ENCODE measurements at regions not wholly inside any gene's neighbourhood (a gene's known extent, or its start where the extent isn't known, plus 50 kb on each side); places are given as distances from the start of the nearest gene placed in this dataset.

DNA sequence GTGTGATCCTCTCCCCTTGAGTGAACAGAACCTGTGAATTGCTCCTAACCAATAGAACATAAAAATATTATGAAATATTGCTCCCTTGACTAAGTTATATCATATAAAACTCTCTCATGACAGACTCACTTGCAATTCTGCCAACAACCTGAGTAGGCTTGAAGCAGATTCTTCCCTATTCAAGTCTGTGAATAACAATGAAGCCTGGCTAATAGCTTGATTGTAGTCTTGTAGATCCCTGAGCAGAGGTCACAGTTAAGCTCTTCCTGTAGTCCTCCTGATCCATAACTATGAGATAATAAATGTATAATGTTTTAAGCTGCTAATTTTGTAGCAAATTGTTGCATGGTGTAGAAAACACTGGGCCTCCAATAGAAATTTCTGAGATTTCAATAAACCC is 540.1 kb upstream of the TENM4 start:
- Histone ChIP-seq H3K27me3 (no peaks in the 10 kb centered on the region), H3K36me3 (no peaks in the 10 kb centered on the region), H3K4me1 (ENCODE audit: insufficient read depth) (no peaks in the 10 kb centered on the region), H3K9me3 (no peaks in the 10 kb centered on the region), H3K4me3 (no peak overlapping the region), H3K27ac (no peak overlapping the region)
- intact Hi-C loops (cut with DNase I) = no loop called here
- TF ChIP-seq EP300 (IDR thresholded peaks at IDR 0.05) (no peak), POLR2A (IDR thresholded peaks at IDR 0.05) (no peak)
- TF ChIP-seq, protein P1, sequence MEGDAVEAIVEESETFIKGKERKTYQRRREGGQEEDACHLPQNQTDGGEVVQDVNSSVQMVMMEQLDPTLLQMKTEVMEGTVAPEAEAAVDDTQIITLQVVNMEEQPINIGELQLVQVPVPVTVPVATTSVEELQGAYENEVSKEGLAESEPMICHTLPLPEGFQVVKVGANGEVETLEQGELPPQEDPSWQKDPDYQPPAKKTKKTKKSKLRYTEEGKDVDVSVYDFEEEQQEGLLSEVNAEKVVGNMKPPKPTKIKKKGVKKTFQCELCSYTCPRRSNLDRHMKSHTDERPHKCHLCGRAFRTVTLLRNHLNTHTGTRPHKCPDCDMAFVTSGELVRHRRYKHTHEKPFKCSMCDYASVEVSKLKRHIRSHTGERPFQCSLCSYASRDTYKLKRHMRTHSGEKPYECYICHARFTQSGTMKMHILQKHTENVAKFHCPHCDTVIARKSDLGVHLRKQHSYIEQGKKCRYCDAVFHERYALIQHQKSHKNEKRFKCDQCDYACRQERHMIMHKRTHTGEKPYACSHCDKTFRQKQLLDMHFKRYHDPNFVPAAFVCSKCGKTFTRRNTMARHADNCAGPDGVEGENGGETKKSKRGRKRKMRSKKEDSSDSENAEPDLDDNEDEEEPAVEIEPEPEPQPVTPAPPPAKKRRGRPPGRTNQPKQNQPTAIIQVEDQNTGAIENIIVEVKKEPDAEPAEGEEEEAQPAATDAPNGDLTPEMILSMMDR (IDR thresholded peaks at IDR 0.05) = no peak
- DNase-seq = no peak

DNA sequence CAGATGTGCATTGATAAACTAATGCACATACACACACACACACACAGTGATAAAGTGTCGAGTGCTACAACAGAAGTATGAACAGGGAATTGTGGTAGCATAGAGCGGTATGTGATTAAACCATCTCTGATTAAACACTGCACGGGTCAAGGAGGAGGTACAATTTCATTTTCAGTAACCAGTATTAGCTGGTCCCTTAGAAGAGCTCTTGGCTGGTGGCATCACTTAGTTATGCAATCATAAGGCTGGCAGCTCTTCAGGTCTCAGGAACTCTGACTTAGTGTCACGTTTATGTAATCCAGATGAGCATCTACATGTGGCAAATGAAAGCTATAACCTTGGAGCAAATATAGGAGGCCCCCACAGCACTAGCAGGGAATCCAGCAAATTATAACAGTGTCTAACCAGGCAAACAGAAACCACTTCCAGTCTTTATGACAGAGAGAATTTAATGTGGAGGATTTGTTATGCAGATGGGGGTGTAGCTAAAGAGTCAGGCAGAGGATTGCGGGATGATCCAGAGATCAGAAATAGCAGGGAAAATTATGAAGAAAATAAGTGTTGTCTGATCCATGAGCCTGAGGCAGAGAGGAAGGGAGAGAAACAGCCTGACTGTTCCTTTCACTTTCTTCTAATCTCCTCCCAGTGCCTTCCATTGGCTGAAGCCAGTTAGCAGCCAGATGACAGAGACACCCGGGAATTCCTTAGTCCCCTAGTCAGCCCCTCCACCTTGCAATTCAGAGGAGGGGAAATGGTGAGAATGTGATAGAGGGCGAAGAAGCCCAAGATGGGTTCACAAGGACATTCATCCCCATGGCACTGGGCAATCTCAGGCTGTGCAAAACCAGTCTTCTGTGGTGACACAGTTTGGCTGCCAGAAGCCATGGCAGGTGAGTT is 533.1 kb upstream of the TENM4 start:
- no peak for DNase-seq
- Histone ChIP-seq H3K4me3 (no peak overlapping the region), H3K36me3 (no peaks in the 10 kb centered on the region), H3K9me3 (no peaks in the 10 kb centered on the region), H3K27ac (no peak overlapping the region), H3K27me3 (no peaks in the 10 kb centered on the region), H3K4me1 (ENCODE audit: insufficient read depth) (no peaks in the 10 kb centered on the region)
- WGBS, 3 donors = 30 to 35% (median 34%) methylated on average over 7 of the region's 7 CpGs
- intact Hi-C loops (cut with DNase I) = no loop called here
- TF ChIP-seq EP300 (IDR thresholded peaks at IDR 0.05) (no peak), POLR2A (IDR thresholded peaks at IDR 0.05) (no peak)
- TF ChIP-seq, protein P1 (IDR thresholded peaks at IDR 0.05) = no peak

DNA sequence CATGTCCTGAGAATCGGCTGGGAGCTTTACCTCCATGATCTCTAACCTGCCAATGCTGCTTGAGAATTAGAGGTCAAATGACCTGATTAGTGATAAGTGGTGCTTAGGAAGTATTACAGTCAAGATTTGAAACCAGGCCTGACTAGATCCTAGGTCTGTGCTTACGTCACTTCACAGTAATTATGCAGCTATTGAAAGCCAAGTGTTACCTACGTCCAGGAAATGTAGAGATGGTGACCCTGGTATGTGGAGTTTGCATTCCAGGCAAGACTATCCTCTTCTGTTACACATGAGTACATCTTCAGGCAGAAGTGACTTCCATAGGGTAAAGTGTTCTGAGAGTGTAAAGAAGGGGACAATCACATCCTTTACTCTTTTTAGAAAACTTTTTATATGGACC is 530.4 kb upstream of the TENM4 start:
- WGBS, 3 donors = 83 to 93% (median 88%) methylated on average over 3 of the region's 3 CpGs
- intact Hi-C loops (cut with DNase I) = no loop called here

DNA sequence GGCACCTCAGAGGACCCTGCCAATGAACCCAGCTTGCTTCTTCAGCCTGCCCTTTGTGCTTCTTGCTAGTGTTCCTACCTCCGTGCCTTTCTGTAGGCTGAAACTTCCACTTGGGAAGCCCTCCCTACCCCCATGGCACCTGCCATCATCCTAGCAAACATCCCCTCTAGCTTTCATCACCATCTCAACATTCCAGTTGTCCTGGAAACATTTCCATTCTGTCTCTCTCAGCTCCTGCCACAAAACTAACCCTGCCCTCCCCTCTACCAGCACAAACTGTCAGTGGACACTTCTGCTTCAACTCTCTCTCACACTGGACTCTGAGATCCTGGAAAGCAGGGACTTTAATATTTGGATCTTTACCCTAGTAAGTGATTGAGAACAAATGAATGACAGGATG is 525.8 kb upstream of the TENM4 start:
- no peak overlapping the region for H3K4me3 ChIP-seq
- DNase-seq = no peak
- TF ChIP-seq POLR2A (IDR thresholded peaks at IDR 0.05) (no peak), EP300 (IDR thresholded peaks at IDR 0.05) (no peak)
- TF ChIP-seq, protein P1 (IDR thresholded peaks at IDR 0.05) = no peak
- no peaks in the 10 kb centered on the region for H3K9me3 ChIP-seq
- H3K4me1 ChIP-seq (ENCODE audit: insufficient read depth) = peaks cover 3% of the 10 kb centered on the region
- whole genome bisulfite sequencing, 3 donors = 90 to 97% (median 90%) methylated on average over 1 of the region's 1 CpG
- intact Hi-C loops (cut with DNase I) = no loop called here
- no peaks in the 10 kb centered on the region for H3K27me3 ChIP-seq
- no peak overlapping the region for H3K27ac ChIP-seq
- H3K36me3 ChIP-seq = no peaks in the 10 kb centered on the region

More for the DNA sequence above, 530.4 kb upstream of the TENM4 start:
- Histone ChIP-seq H3K36me3 (no peaks in the 10 kb centered on the region), H3K4me3 (no peak overlapping the region), H3K9me3 (no peaks in the 10 kb centered on the region), H3K4me1 (ENCODE audit: insufficient read depth) (no peaks in the 10 kb centered on the region), H3K27ac (no peak overlapping the region), H3K27me3 (no peaks in the 10 kb centered on the region)
- TF ChIP-seq POLR2A (IDR thresholded peaks at IDR 0.05) (no peak), EP300 (IDR thresholded peaks at IDR 0.05) (no peak)
- TF ChIP-seq, protein P1 (IDR thresholded peaks at IDR 0.05) = no peak
- no peak for DNase-seq
